ENCODE measurements at regions not wholly inside any gene's neighbourhood (a gene's known extent, or its start where the extent isn't known, plus 50 kb on each side); places are given as distances from the start of the nearest gene placed in this dataset.

- DNase-seq: no peak
These were observed 127.6 kb upstream of the TMCC3 start for GRCh38 chr12:94777936-94778335.

GRCh38 chr12:94775710-94776109, 125.4 kb upstream of the TMCC3 start:
- DNase-seq: no peak

- no peak for DNase-seq
These were observed 121.4 kb upstream of the TMCC3 start for GRCh38 chr12:94771741-94772140.

- no peak for DNase-seq
These were observed 120.8 kb upstream of the TMCC3 start for GRCh38 chr12:94771199-94771598.

- DNase-seq: no peak
These were observed 120.4 kb upstream of the TMCC3 start for GRCh38 chr12:94770791-94771190.

- no peak for DNase-seq
These were observed 119.7 kb upstream of the TMCC3 start for GRCh38 chr12:94769776-94770759.

GRCh38 chr12:94769047-94769420, 118.7 kb upstream of the TMCC3 start:
- no peak for DNase-seq

GRCh38 chr12:94768398-94769046, 118.2 kb upstream of the TMCC3 start:
- no peak for DNase-seq

GRCh38 chr12:94767956-94768355, 117.6 kb upstream of the TMCC3 start:
- DNase-seq: no peak

- no peak for DNase-seq
These were observed 116.0 kb upstream of the TMCC3 start for GRCh38 chr12:94766397-94766796.

- no peak for DNase-seq
These were observed 113.1 kb upstream of the TMCC3 start for GRCh38 chr12:94763462-94763861.

GRCh38 chr12:94762943-94763342, 112.6 kb upstream of the TMCC3 start:
- no peak for DNase-seq

GRCh38 chr12:94762259-94762942, 112.0 kb upstream of the TMCC3 start:
- no peak for DNase-seq

GRCh38 chr12:94761559-94761958, 111.2 kb upstream of the TMCC3 start:
- no peak for DNase-seq

- no peak for DNase-seq
These were observed 110.4 kb upstream of the TMCC3 start for GRCh38 chr12:94760786-94761185.

- DNase-seq: no peak
These were observed 106.4 kb upstream of the TMCC3 start for GRCh38 chr12:94756789-94757188.

GRCh38 chr12:94755598-94755997, 105.2 kb upstream of the TMCC3 start:
- no peak for DNase-seq

GRCh38 chr12:94754653-94755052, 104.3 kb upstream of the TMCC3 start:
- DNase-seq: no peak

GRCh38 chr12:94753036-94753679, 102.8 kb upstream of the TMCC3 start:
- no peak for DNase-seq

- no peak for DNase-seq
These were observed 100.5 kb upstream of the TMCC3 start for GRCh38 chr12:94750864-94751263.

GRCh38 chr12:94749890-94750289, 99.5 kb upstream of the TMCC3 start:
- no peak for DNase-seq

- no peak for DNase-seq
These were observed 99.1 kb upstream of the TMCC3 start for GRCh38 chr12:94749455-94749854.

Data from CD4-positive, alpha-beta T cell treated with Interferon gamma for 1 hour (primary cell).